Tibial nerve (tissue), 4 donors: ENCODE measurements at regions not wholly inside any gene's neighbourhood (a gene's known extent, or its start where the extent isn't known, plus 50 kb on each side); places are given as distances from the start of the nearest gene placed in this dataset.

Experiments
- DNase-seq, 2 donors: peaks; one replicate each; pipeline ENCODE4 v3.0.0-alpha.2; 2019; ENCODE audit warnings: low spot score in 2 of 2
- H3K27ac ChIP-seq, 4 donors: fragments of 200-600 bp; sonication (generic) in 3 of 4; one replicate each; pipeline ENCODE4 v1.5.1; 2017 to 2019; ENCODE audit warnings: mild to moderate bottlenecking in 1 of 4
- H3K27me3 ChIP-seq, 2 donors: fragments of 200-600 bp; sonication (generic) in 1 of 2; one replicate each; pipeline versions ENCODE4 v1.5.1 to v1.6.0; 2017 to 2019
- H3K36me3 ChIP-seq, 3 donors: fragments of 200-600 bp; sonication (generic); one replicate each; pipeline ENCODE4 v1.5.1; 2018 to 2019
- H3K4me1 ChIP-seq, 4 donors: fragments of 200-600 bp; sonication (generic) in 3 of 4; one replicate each; pipeline ENCODE4 v1.5.1; 2017 to 2019
- H3K4me3 ChIP-seq, 4 donors: fragments of 200-600 bp; sonication (generic) in 3 of 4; one replicate each; pipeline ENCODE4 v1.5.1; 2017 to 2019; ENCODE audit warnings: mild to moderate bottlenecking in 1 of 4, moderate library complexity in 1 of 4
- H3K9me3 ChIP-seq, 4 donors: fragments of 200-600 bp; sonication (generic) in 3 of 4; one replicate each; pipeline ENCODE4 v1.5.1; 2017 to 2019
- CTCF ChIP-seq, 5 experiments: fragments of 200-600 bp in 3 of 5; fragments of 450-650 bp in 2 of 5; sonication (generic) in 3 of 5; IDR thresholded peaks; one replicate each; pipeline ENCODE4 v1.5.1; 2016 to 2019; ENCODE audit warnings: antibody characterized with exemption in 5 of 5, mild to moderate bottlenecking in 3 of 5, moderate library complexity in 2 of 5
- EP300 ChIP-seq, 2 donors: sonication (generic); formaldehyde crosslinking; IDR thresholded peaks; one replicate each; pipeline ENCODE4 v1.6.1; 2017; ENCODE audit warnings: antibody characterized with exemption in 2 of 2, mild to moderate bottlenecking in 1 of 2
- POLR2A ChIP-seq, 2 donors: fragments of 450-650 bp; IDR thresholded peaks; one replicate each; pipeline ENCODE4 v1.6.1; 2017; ENCODE audit warnings: antibody characterized with exemption in 2 of 2, mild to moderate bottlenecking in 2 of 2, moderate library complexity in 2 of 2
- WGBS, 2 donors: methylation state at CpG; one replicate each; pipeline ENCODE4 v1.1.5; 2018; 5-methylcytosine and 5-hydroxymethylcytosine counted together

GRCh38 chr18:34364699-34365098 lies 140.0 kb upstream of the NOL4 start:
- WGBS, 2 donors: 45 to 46% methylated on average over 1 of the region's 1 CpG
- H3K9me3 ChIP-seq: no peaks in the 10 kb centered on the region
- no peak for DNase-seq

GRCh38 chr18:34370704-34371395 lies 146.1 kb upstream of the NOL4 start:
- 65 to 73% methylated on average over 3 of the region's 3 CpGs for WGBS, 2 donors
- Histone ChIP-seq H3K9me3 (no peaks in the 10 kb centered on the region), H3K4me3 (no peak overlapping the region), H3K27me3 (no peaks in the 10 kb centered on the region), H3K4me1 (no peaks in the 10 kb centered on the region), H3K27ac (no peak overlapping the region), H3K36me3 (no peaks in the 10 kb centered on the region)
- no peak for TF ChIP-seq CTCF (IDR thresholded peaks at IDR 0.05)
- TF ChIP-seq POLR2A (IDR thresholded peaks at IDR 0.05): no peak
- TF ChIP-seq EP300 (IDR thresholded peaks at IDR 0.05): no peak
- DNase-seq: no peak

More at GRCh38 chr18:34364699-34365098, 140.0 kb upstream of the NOL4 start:
- H3K4me3 ChIP-seq: no peak overlapping the region
- H3K36me3 ChIP-seq: no peaks in the 10 kb centered on the region
- H3K27me3 ChIP-seq: no peaks in the 10 kb centered on the region
- no peak overlapping the region for H3K27ac ChIP-seq
- H3K4me1 ChIP-seq: no peaks in the 10 kb centered on the region
- TF ChIP-seq CTCF (IDR thresholded peaks at IDR 0.05): no peak
- TF ChIP-seq EP300 (IDR thresholded peaks at IDR 0.05): no peak

GRCh38 chr18:34380326-34380725 lies 155.6 kb upstream of the NOL4 start:
- Histone ChIP-seq H3K36me3 (no peaks in the 10 kb centered on the region), H3K9me3 (no peaks in the 10 kb centered on the region), H3K4me1 (no peaks in the 10 kb centered on the region), H3K27ac (no peak overlapping the region), H3K4me3 (no peak overlapping the region), H3K27me3 (no peaks in the 10 kb centered on the region)
- no peak for DNase-seq
- TF ChIP-seq CTCF (IDR thresholded peaks at IDR 0.05) (no peak), EP300 (IDR thresholded peaks at IDR 0.05) (no peak), POLR2A (IDR thresholded peaks at IDR 0.05) (no peak)
- WGBS, 2 donors: 100% methylated on average over 1 of the region's 1 CpG

- H3K36me3 ChIP-seq: no peaks in the 10 kb centered on the region
- TF ChIP-seq CTCF (IDR thresholded peaks at IDR 0.05) (no peak), EP300 (IDR thresholded peaks at IDR 0.05) (no peak)
- no peaks in the 10 kb centered on the region for H3K9me3 ChIP-seq
- no peak overlapping the region for H3K4me3 ChIP-seq
- no peak overlapping the region for H3K27ac ChIP-seq
- DNase-seq: no peak
- H3K4me1 ChIP-seq: no peaks in the 10 kb centered on the region
- H3K27me3 ChIP-seq: no peaks in the 10 kb centered on the region
Observed at GRCh38 chr18:34385311-34385710, 160.6 kb upstream of the NOL4 start.

GRCh38 chr18:34386803-34387202 lies 162.1 kb upstream of the NOL4 start:
- Histone ChIP-seq H3K4me3 (no peak overlapping the region), H3K27ac (no peak overlapping the region), H3K36me3 (no peaks in the 10 kb centered on the region), H3K27me3 (no peaks in the 10 kb centered on the region), H3K4me1 (no peaks in the 10 kb centered on the region), H3K9me3 (no peaks in the 10 kb centered on the region)
- WGBS, 2 donors: 89 to 91% methylated on average over 6 of the region's 6 CpGs
- DNase-seq: no peak
- TF ChIP-seq POLR2A (IDR thresholded peaks at IDR 0.05): no peak
- TF ChIP-seq EP300 (IDR thresholded peaks at IDR 0.05): no peak
- no peak for TF ChIP-seq CTCF (IDR thresholded peaks at IDR 0.05)
